AG08395 (cell line): ENCODE measurements at regions not wholly inside any gene's neighbourhood (a gene's known extent, or its start where the extent isn't known, plus 50 kb on each side); places are given as distances from the start of the nearest gene placed in this dataset.
A peak's percentile ranks its signal among the peaks of the same experiment; 100 is the strongest.
"Not testable (repeated sequence)": the region's sequence is repeated elsewhere in the genome, so short reads cannot be mapped to it uniquely, and the experiment has no call there.

Experiments used
- DNase-seq: peaks from one replicate; pipeline ENCODE4 v3.0.0; 2012; ENCODE audit warnings: mixed read lengths, low spot score

DNA sequence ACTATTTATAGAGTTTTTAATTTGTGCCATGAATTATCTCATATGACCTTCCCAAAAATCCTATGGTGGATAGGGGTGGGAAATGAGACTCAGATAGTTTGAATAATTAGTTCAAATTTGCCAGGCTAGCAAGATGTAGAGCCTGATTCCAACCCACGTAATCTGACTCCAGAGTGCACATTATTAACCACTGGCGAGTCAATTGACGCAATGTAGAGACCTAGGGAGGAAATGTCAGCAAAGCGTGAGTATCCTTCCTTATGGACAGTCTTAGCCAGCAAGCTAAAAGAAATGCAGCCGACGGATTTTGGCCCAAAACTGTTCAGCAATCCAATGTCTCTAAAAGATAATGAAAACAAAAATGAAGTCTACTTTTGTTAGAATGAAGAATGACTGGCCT is 193.3 kb upstream of the KRR1 start:
- DNase-seq, result no peak

DNA sequence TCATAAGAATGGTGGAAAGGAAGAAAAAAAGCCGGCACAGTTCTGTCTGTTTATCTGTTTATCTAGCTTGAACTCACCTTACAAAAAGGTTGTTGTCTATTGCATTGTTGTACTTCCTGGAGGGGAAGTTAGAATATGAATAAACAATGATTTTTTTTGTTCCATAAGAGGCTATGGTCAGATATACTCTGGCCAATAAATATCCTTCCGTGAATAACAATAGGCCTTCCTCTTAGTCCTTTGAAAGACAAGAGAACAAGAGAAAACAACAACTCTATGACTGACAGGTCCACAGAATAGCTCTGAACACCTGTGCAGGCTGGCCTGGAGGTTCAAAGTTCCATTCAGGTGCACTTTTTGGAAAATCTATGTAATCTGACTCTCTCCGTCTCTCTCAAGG is 192.8 kb upstream of the KRR1 start:
- no peak for DNase-seq

DNA sequence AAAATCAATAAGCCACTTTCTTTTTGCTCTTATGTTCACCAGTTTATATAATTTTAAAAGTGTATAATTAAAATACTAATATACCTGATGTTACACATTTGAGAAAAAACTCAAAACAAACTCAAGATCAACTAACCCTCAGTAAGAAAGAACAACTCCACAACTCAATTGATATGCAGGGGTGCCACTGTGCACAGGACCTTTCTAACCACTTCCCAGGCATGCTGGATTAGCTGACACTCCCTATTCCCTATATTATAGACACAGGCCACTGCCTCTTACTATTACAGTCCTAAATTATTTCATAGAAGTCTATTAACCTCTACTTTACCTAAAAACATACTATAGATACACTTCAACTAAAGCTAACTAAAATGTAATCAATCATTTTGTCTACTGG is 191.7 kb upstream of the KRR1 start:
- no peak for DNase-seq

DNA sequence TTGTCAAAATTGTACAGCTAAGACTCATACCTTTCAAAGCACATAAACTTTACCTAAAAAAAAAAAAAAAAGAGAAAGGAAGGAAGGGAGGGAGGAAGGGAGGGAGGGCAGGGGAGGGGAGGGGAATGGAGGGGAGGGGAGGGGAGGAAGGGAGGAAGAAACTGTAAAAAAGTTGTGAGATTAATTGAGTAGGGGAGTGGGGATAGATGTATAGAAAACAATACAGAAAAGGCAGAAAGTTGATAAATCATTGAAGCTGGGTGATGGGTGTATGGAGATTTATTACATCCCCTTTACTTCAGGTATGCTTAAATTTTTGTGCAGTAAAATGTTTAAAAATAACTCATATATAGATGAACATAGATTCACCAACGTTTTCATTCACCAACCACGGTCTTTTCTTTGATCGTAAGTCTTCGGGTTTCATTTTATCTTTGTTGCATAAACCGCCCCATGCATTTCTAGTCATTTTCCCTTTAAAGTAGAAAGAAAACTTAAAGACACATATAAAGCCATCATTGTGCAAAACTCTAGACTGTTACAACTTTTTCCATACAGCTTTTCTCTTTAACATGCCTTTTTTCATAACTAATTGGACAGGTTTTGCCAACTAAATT is 191.2 kb upstream of the KRR1 start:
- DNase-seq, result no peak

DNA sequence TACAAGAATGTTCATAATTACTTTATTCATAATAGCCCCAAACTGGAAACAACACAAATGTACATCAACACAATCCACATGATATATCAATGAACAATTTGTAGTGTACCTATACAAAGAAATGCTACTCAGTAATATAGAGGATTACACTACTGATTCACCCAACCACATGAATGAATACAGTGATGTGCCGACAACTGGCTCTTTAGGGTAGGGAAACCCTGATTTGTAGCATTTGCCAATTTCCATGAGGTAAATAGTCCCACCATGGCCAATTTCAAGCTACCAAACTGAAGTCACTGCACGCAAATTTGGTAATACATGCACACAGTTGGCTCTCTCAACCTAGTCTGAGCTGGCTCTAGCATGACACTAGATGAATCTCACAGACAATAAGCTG is 190.4 kb upstream of the KRR1 start:
- DNase-seq, result no peak

DNA sequence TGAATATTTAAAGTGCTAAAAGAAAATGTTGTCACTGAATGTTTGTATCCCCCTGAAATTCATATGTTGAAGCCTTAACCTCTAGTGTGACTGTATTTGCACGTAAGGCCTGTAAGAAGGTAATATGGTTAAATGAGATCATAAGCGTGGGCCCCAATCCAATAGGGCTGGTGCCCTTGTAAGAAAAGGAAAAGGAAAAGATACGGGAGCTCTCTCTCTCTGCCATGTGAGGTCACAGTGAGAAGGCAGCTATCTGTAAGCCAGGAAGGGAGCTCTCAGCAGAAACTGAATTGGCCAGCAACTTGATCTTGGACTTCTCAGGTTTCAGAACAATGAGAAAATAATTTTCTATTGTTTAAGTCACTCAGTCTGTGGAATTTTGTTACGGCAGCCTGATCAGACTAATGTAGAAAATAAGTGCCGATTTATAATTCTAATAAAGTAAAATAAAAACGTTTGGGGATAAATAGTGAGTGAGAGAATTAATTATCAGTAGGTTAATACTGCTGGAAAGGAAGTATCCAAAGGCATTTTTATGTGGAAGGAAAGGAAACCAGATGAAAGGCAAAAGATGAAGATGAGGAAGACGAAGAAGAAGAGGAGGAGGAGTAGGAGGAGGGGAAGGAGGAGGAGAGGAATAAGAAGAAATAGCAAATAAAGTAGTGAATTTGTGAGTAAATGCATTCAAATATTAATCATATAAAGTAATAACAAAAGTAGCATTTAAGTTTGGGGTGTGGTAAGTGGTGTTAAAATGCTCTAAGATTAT is 188.5 kb upstream of the KRR1 start:
- DNase-seq, result no peak

DNA sequence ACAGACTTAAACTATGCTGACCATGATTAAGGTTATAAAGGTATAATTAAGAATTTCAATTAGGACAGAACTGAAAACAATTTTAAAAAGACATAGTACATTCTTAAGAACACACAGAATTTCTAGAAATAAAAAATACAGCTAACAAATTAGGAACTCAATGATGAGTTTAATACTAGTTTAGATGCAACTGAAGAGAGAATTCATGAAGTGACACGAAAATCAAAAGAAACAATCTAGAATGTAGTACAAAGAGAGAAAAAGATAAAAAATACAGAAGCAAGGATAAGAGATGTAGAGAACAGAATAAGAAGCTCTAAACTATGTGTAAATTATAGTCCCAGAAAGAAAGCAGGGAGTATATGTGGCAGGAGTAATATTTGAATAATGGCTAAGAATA is 187.8 kb upstream of the KRR1 start:
- no peak for DNase-seq

DNA sequence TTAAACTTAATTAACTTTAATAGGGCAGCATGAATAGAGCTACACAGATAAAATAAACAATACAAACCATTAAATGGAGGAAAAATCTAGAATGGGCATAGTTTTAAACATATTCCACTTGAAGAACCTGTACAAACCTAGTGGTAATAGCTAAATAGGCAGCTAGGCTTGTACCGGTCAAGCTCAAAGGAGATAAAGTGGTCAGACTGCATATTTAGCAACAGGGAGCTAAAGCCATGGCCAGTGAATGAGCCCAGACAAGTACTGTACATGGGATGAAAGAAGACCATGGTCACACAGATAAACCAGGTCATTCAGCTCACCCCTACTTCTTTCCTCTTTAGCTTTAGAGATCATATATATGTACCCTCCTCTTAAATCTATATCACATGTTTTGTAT is 186.6 kb upstream of the KRR1 start:
- no peak for DNase-seq

DNA sequence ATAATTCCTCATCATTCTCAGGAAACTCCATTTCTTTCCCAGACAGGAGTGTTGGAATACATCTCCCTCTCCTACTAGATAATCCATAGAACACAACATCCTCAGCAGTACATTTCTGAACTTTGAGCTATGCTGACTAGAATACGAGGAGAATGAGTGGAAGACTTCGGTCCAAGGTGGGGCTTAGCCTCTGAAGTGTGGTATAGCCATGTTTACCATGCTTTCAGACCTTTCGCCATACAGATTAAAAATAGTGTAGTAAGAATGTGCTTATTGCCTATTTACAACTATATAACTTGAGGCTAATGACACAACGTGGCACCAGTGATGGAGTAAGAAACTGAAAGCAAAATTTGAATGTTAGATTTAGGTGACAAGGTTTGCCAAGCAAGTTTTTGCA is 184.5 kb upstream of the KRR1 start:
- no peak for DNase-seq

DNA sequence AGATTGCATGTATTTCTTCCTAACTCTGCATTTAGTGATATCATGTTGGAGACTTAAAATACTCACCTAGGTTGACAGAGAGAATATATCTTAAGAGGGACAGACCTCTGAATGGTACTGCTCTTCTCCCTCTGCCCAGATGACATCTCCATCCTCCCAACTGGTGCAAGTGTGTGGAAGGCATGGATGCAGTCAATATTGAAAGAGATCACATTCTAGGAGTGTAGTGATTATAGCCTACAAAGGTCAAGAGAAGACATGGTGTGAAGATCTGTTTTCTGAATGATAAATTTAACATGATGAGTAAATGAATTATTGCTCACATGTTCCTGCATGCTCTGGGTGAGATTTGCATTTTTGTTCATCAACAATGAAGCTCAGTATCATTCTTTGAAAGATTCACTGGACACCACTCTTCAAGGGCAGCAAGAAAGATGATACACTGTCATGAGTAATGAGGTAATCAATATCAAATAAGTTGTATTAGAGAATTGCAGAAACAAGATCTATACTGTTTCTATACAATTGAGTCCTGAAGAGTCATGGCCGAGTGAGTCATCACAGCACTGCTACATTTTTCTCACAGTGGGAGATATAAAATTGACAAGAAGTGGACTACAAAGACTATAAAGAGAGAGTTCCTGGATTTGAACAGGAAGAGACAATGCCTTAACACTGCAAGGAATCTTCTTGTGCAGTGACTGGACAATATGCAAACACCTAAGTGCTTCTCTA is 183.3 kb upstream of the KRR1 start:
- DNase-seq, result no peak

DNA sequence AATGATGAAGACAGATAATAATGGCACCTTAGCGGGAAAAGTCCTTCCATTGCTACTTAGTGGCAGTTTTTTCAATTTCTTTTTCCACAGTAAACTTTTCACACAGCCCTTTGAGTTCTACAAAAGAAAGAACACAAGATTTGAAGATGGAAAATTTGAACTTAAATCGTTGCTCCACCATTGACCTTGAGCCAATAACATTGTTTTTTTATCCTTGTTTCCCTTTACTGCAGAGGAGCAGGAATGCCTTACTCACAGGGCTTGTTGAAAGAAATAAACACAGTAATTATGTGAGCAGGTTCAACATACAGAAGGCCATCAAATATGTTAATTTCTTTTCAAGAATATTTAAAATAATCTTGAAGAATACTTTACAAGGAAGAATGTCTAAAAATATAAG is 181.5 kb upstream of the KRR1 start:
- DNase-seq, result peak; percentile 9

DNA sequence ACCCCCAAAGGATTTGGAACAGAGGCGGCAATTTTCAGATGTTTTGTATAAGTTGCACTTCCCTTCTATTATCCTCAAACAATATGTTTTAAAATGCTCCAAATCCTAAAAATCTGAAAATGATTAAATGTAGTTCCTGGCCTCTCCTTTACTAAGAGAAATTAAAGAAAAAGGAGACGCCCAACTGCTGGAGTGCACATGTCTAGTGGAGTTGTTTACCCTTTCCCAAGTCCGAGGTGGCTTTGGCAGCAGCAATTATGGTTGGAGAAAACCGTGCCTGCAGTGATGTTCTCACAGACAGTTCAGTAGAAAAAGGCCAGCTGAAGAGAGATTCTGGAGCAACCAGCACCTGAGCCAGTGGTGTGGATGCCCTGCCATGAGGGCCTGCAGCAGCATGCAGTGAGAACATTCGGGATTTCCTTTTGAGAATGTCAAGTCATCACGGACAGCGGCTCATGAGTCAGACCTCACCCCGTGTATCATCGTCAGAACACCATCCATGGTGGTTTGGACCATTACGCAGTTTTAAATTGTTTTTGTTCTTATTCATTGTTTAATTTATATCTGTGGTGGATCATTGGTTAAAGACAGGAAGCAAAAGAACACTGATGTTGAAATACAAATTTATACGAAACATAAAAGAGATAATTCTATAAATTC is 179.0 kb upstream of the KRR1 start:
- peak; percentile 89 for DNase-seq

DNA sequence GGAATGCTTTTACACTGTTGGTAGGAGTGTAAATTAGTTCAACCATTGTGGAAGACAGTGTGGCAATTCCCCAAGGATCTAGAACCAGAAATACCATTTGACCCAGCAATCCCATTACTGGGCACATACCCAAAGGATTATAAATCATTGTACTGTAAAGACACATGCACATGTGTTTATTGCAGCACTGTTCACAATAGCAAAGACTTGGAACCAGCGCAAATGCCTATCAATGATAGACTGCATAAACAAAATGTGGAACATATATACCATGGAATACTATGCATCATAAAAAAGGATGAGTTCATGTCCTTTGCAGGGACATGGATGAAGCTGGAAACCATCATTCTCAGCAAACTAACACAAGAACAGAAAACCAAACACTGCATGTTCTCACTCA is 174.8 kb upstream of the KRR1 start:
- DNase-seq, result not testable (repeated sequence)

DNA sequence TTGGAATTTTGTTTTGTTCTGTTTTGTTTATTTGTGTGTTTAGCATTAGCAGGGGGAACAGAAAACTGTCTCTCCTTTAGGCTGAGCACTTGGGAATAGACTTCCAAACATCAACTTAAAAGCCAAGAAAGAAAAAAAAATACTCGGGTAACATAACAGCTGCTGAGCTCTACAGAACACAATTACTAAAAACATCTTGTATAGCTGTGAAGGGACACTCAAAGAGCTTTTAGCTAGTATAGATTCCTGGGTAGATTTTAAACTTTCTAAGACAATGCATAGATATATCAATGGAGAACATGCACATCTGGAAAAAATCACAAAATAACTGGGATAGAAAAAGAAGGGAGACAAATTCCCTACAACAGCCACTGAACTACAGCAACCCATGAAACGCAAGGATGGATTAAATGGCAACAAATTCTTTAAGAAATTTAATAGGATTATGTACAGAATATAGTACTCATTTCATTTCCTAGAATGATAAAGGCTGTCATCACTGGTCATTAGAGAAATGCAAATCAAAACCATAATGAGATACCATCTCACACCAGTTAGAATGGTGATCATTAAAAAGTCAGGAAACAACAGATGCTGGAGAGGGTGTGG is 174.3 kb upstream of the KRR1 start:
- no peak for DNase-seq

DNA sequence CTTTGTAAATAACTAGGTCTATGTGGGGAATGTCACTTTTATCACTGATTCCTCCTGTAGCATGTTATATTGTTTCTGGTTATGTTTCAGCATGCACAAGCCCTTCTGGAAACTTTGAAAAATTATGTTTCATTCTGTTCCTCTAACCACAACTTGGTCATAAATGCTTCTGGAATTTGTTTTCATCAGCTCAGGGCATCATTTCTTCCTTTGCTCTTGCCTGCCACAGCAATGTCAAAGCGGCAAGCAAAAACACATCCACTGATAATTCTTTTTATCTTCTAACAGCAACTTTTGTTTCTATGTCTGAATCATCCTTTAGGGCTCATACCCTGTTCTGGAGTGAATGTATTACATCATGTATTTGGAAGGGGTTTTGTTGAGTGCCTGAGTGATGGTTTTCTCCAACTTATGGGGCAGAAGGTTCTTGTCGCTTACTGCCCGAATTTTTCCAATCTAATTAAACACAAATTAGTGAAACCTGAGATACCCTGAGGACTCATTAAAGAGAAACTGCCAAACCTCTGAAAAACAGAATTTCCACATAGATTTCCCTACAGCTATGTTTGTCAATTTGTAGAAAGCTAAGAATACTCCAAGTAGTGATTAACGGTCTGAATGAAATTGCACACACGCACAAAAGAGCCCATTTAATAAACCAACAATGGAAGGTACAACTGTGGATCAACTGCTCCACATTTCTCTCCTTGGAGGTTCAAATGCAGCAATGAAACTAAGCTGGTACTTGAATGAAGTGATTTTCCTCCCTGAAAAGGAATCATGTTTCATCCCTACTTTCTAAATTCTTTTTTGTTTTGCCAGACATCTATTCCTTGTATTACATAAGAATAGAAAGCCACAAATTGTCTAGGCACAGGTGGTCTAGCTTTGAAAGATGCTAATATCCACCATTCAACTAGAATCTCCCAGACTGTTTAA is 173.5 kb upstream of the KRR1 start:
- DNase-seq, result peak; percentile 65

DNA sequence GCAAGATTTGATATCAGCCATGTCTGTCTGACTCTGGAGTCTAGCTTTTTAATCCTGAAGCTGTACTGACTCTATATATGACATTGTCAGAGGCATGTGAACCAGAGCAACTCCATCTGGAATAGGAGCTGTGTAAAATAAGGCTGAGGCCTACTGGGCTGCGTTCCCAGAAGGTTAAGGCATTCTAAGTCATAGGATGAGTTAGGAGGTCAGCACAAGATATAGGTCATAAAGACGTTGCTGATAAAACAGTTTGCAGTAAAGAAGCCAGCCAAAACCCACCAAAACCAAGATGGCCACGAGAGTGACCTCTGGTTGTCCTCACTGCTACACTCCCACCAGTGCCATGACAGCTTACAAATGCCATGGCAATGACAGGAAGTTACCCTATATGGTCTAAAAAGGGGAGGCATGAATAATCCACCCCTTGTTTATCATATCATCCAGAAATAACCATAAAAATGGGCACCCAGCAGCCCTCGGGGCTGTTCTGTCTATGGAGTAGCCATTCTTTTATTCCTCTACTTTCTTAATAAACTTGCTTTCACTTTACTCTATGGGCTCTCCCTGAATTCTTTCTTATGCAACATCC is 172.7 kb upstream of the KRR1 start:
- DNase-seq, result not testable (repeated sequence)

DNA sequence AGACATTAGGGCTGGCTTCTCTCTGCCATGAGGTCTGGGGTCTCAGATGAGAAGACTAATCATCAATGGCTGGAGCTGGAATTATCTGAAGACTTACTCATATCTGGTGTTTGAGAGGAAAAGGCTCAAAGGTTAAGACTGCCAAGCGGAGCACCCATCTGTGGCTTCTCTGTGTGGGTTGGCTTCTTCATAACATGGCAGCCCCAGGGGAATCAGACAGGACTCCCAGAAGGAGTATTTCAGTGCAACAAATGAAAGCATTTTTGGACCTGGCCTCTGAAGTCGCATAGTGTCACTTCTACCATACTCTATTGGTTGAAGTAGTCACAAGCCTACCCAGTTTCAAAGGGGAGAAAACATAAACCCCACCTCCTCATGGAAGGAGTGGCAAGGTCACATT is 171.8 kb upstream of the KRR1 start:
- no peak for DNase-seq

DNA sequence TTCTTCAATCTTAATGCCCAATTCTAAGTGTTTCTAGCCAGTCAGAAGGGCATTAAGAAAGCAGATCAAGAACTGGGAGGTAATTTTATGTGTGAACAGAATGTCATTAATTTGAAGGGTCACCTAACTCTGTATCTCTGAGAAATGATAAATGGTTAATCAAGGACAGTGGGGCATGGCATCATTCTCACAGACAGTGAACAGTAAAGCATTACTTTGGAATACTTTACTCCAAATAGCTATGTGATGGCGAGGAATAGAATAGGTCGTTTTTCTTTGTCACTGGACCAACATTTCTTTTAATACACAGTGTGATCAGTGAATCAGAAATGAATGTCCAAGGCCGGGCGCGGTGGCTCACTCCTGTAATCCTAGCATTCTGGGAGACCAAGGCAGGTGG is 166.1 kb upstream of the KRR1 start:
- no peak for DNase-seq

DNA sequence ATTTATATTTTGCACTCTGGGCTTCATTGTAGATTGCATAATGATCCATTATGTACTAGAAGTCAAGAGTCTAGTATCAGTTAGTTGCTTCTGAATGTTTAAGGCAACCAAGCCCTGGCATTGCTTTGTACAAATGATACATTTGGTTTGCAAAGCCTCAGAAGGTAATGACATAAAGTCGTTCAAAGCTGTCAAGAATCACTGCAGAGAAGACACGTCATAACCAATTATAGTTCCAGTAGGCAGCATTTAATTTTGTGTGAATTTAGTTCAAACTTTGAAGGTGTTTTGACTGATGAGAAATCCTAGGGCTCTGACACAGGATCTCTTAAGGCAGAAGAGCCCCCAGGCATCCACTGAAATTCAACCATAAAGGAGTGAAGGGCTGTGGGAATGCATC is 163.0 kb upstream of the KRR1 start:
- DNase-seq, result no peak

DNA sequence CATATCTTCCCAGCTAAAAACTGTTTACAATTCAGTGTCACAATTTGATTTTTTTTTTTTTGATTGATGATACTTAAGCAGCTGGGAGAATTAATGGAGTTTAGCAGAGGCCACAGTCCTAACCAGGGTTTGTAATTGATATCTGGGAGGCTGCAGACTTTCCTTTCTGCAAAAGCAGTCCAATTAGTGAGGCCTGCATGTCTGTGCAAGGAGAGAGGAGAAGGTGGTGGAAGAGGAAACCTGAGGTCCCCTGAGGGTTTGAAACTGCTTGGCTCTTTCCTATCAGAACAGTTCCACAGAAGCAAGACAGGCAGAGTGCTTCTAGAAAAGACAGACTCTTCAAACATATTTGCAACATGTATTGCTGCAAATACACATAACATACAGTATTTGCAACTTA is 160.8 kb upstream of the KRR1 start:
- no peak for DNase-seq

DNA sequence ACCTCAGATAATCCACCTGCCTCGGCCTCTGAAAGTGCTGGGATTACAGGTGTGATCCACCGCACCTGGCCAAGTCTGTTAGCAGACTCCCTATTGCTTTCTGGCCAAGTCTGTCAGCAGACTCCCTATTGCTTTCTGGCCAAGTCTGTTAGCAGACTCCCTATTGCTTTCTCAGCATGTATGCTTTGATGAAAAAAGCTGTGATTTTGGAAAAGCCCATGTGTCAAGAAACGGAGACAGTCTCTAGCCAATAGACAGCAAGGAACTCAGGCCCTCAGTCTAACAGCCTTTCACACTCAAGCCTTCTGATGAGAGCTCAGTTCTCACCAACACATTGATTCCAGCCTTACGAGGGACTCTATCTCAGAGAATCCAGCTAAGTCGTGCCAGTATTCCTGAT is 158.8 kb upstream of the KRR1 start:
- no peak for DNase-seq
